ENCODE measurements at regions not wholly inside any gene's neighbourhood (a gene's known extent, or its start where the extent isn't known, plus 50 kb on each side); places are given as distances from the start of the nearest gene placed in this dataset.

- H3K9me3 Mint-ChIP-seq, result peaks cover 2 to 4% of the 10 kb centered on the region in 2 experiments; a peak in 4 of 5 replicates
- no peak overlapping the region for H3K4me3 Mint-ChIP-seq
- peaks cover 46 to 47% of the 10 kb centered on the region in 2 experiments for H3K4me1 Mint-ChIP-seq
- H3K27ac Mint-ChIP-seq, result no peak overlapping the region
- H3K79me2 ChIP-seq (ENCODE audit: insufficient read depth, low read length), result no peaks in the 10 kb centered on the region
- no peak overlapping the region for H3K23ac ChIP-seq (ENCODE audit: insufficient read length, low read depth, low read length)
- no peak overlapping the region for H2AK5ac ChIP-seq (ENCODE audit: insufficient read length, low read length)
- H3K4ac ChIP-seq (ENCODE audit: low read depth, low read length), result no peak overlapping the region
- H3K36me3 Mint-ChIP-seq (ENCODE audit: insufficient read depth in 1 of 3, low read depth in 3 of 3), result peaks cover 0 to 3% (median 2%) of the 10 kb centered on the region in 3 experiments; a peak in 2 of 7 replicates
- no peak overlapping the region for H4K8ac ChIP-seq (replicated peaks; ENCODE audit: insufficient read length, low read depth, low read length)
- H3K56ac ChIP-seq (ENCODE audit: insufficient read length, low read depth, low read length), result no peak overlapping the region
- H3K9me3 ChIP-seq (ENCODE audit: control insufficient read depth, low read depth, low read length), result no peaks in the 10 kb centered on the region
- TF ChIP-seq, protein P1, sequence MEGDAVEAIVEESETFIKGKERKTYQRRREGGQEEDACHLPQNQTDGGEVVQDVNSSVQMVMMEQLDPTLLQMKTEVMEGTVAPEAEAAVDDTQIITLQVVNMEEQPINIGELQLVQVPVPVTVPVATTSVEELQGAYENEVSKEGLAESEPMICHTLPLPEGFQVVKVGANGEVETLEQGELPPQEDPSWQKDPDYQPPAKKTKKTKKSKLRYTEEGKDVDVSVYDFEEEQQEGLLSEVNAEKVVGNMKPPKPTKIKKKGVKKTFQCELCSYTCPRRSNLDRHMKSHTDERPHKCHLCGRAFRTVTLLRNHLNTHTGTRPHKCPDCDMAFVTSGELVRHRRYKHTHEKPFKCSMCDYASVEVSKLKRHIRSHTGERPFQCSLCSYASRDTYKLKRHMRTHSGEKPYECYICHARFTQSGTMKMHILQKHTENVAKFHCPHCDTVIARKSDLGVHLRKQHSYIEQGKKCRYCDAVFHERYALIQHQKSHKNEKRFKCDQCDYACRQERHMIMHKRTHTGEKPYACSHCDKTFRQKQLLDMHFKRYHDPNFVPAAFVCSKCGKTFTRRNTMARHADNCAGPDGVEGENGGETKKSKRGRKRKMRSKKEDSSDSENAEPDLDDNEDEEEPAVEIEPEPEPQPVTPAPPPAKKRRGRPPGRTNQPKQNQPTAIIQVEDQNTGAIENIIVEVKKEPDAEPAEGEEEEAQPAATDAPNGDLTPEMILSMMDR (conservative IDR thresholded peaks at IDR 0.05), result no peak
- no peaks in the 10 kb centered on the region for H3K23me2 ChIP-seq (ENCODE audit: insufficient read length, low read depth, low read length, poor library complexity, severe bottlenecking)
- H4K20me1 ChIP-seq (ENCODE audit: control insufficient read depth, insufficient read depth, insufficient read length), result no peaks in the 10 kb centered on the region
- no peak overlapping the region for H3T11ph ChIP-seq (ENCODE audit: low read length)
- no peak overlapping the region for H3K14ac ChIP-seq (ENCODE audit: insufficient read depth, low read length)
- no peak overlapping the region for H3K4me2 ChIP-seq (ENCODE audit: insufficient read depth, insufficient read length, low read length)
- H3K79me1 ChIP-seq (ENCODE audit: insufficient read depth, low read depth, low read length, poor library complexity, severe bottlenecking), result no peaks in the 10 kb centered on the region
- peaks cover 22% of the 10 kb centered on the region for H3K4me1 ChIP-seq (ENCODE audit: insufficient read depth, low read length)
- H3K18ac ChIP-seq (ENCODE audit: insufficient read length, low read depth, low read length), result no peak overlapping the region
- H3K27me3 ChIP-seq (ENCODE audit: insufficient read depth, low read length), result no peaks in the 10 kb centered on the region
- no peak overlapping the region for H4K5ac ChIP-seq (ENCODE audit: insufficient read length, low read depth, low read length)
- no peak overlapping the region for H2BK20ac ChIP-seq (ENCODE audit: low read depth, low read length, poor library complexity, severe bottlenecking)
- H2AFZ ChIP-seq (ENCODE audit: low read length), result no peak overlapping the region
- H4K91ac ChIP-seq (ENCODE audit: insufficient read length, low read depth, low read length), result no peak overlapping the region
- H3K9ac ChIP-seq (ENCODE audit: extremely low read depth, insufficient read length, low read length), result no peak overlapping the region
- H2BK5ac ChIP-seq (ENCODE audit: insufficient read length, low read length), result no peak overlapping the region
- no CpG with 5 or more reads among the region's 4 CpGs for WGBS (ENCODE audit: extremely low coverage, insufficient read length, low lambda C conversion rate)
- DNase-seq, result peak; percentile 73
- H2BK12ac ChIP-seq (ENCODE audit: insufficient read length, low read depth, low read length), result no peak overlapping the region
- H2BK15ac ChIP-seq (ENCODE audit: low read depth, low read length), result no peak overlapping the region
- H2BK120ac ChIP-seq (ENCODE audit: low read depth, low read length, poor library complexity, severe bottlenecking), result no peak overlapping the region
- peaks cover 5% of the 10 kb centered on the region; the same call in 1 of the 2 replicates for H3K27me3 Mint-ChIP-seq (ENCODE audit: low read depth)
- no peak overlapping the region for H3K27ac ChIP-seq (ENCODE audit: insufficient read length, low read depth, low read length)
Observed at GRCh38 chr19:28426730-28427225, 786.2 kb downstream of the UQCRFS1 start.
